Tibial nerve (tissue), 4 donors: ENCODE measurements at regions not wholly inside any gene's neighbourhood (a gene's known extent, or its start where the extent isn't known, plus 50 kb on each side); places are given as distances from the start of the nearest gene placed in this dataset.

Experiments used
- DNase-seq, 2 donors: peaks; one replicate each; pipeline ENCODE4 v3.0.0-alpha.2; 2019; ENCODE audit warnings: low spot score in 2 of 2
- H3K27ac ChIP-seq, 4 donors: fragments of 200-600 bp; sonication (generic) in 3 of 4; one replicate each; pipeline ENCODE4 v1.5.1; 2017 to 2019; ENCODE audit warnings: mild to moderate bottlenecking in 1 of 4
- H3K27me3 ChIP-seq, 2 donors: fragments of 200-600 bp; sonication (generic) in 1 of 2; one replicate each; pipeline versions ENCODE4 v1.5.1 to v1.6.0; 2017 to 2019
- H3K36me3 ChIP-seq, 3 donors: fragments of 200-600 bp; sonication (generic); one replicate each; pipeline ENCODE4 v1.5.1; 2018 to 2019
- H3K4me1 ChIP-seq, 4 donors: fragments of 200-600 bp; sonication (generic) in 3 of 4; one replicate each; pipeline ENCODE4 v1.5.1; 2017 to 2019
- H3K4me3 ChIP-seq, 4 donors: fragments of 200-600 bp; sonication (generic) in 3 of 4; one replicate each; pipeline ENCODE4 v1.5.1; 2017 to 2019; ENCODE audit warnings: mild to moderate bottlenecking in 1 of 4, moderate library complexity in 1 of 4
- H3K9me3 ChIP-seq, 4 donors: fragments of 200-600 bp; sonication (generic) in 3 of 4; one replicate each; pipeline ENCODE4 v1.5.1; 2017 to 2019
- CTCF ChIP-seq, 5 experiments: fragments of 200-600 bp in 3 of 5; fragments of 450-650 bp in 2 of 5; sonication (generic) in 3 of 5; IDR thresholded peaks; one replicate each; pipeline ENCODE4 v1.5.1; 2016 to 2019; ENCODE audit warnings: antibody characterized with exemption in 5 of 5, mild to moderate bottlenecking in 3 of 5, moderate library complexity in 2 of 5
- EP300 ChIP-seq, 2 donors: sonication (generic); formaldehyde crosslinking; IDR thresholded peaks; one replicate each; pipeline ENCODE4 v1.6.1; 2017; ENCODE audit warnings: antibody characterized with exemption in 2 of 2, mild to moderate bottlenecking in 1 of 2
- POLR2A ChIP-seq, 2 donors: fragments of 450-650 bp; IDR thresholded peaks; one replicate each; pipeline ENCODE4 v1.6.1; 2017; ENCODE audit warnings: antibody characterized with exemption in 2 of 2, mild to moderate bottlenecking in 2 of 2, moderate library complexity in 2 of 2
- WGBS, 2 donors: methylation state at CpG; one replicate each; pipeline ENCODE4 v1.1.5; 2018; 5-methylcytosine and 5-hydroxymethylcytosine counted together

DNA sequence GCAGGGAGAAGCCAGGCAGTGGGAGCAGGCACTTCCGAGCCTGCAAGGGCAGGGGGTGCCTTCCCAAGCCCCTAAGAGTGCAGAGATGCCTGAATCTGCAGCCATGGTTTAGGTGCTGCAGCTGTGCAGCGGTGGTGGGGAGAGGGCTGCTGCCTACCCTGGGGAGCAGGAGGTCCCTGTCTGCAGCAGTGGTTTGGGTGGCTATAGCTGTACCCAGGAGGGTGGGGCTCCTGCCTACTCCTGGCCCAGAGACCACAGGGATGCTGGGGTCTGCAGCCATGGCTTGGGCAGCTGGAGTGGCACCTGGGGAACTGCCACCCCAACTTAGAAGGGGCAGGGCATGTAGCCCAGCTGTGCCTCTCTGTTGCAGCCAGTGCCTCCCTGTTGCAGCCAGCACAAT is 488.1 kb upstream of the THBS1 start:
- Histone ChIP-seq H3K27ac (no peak overlapping the region), H3K4me3 (no peak overlapping the region), H3K9me3 (no peaks in the 10 kb centered on the region), H3K27me3 (no peaks in the 10 kb centered on the region), H3K4me1 (peaks cover 0 to 3% (median 0%) of the 10 kb centered on the region in 4 donors), H3K36me3 (no peaks in the 10 kb centered on the region)
- WGBS, 2 donors = no CpG with 5 or more reads among the region's 2 CpGs
- TF ChIP-seq EP300 (IDR thresholded peaks at IDR 0.05) (no peak), POLR2A (IDR thresholded peaks at IDR 0.05) (no peak)
- no peak for DNase-seq

- TF ChIP-seq EP300 (IDR thresholded peaks at IDR 0.05) (no peak), POLR2A (IDR thresholded peaks at IDR 0.05) (no peak), CTCF (IDR thresholded peaks at IDR 0.05) (no peak)
- H3K4me3 ChIP-seq = no peak overlapping the region
- no peaks in the 10 kb centered on the region for H3K27me3 ChIP-seq
- H3K27ac ChIP-seq = no peak overlapping the region
- H3K36me3 ChIP-seq = no peaks in the 10 kb centered on the region
- no peak for DNase-seq
- no peaks in the 10 kb centered on the region for H3K9me3 ChIP-seq
- H3K4me1 ChIP-seq = peaks cover 0 to 3% (median 0%) of the 10 kb centered on the region in 4 donors
Measured at GRCh38 chr15:39094116-39094515, 486.8 kb upstream of the THBS1 start.

DNA sequence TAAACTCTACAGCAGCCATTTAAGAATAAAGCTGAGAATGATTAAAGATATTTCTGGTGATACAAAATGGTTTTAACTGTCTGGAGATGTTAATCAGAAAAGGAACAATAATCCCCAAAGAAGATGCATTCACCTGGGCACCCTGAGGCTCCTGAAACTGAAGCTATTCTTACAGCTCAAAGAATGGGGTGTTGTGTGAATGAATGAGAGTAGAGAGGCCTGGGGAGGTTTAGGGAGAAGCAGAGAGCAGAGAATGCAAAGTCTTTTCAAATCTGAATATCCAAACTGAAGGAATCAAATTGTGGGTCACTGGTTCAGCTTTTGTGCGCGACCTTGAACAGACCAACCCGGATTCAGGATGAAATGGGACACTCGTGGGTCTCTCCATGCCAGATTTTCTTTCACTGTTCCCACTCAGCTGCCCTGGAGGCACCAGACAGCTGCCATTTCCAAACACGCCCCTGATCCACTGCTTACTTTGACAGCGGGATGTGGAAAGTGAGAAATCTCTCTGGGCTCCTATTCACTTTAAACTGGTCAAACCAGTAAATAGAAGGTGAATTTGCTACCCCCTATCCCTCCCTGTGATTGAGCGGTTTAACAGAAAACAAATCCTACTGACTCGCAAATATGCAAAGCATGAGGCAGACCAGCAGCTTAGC is 485.5 kb upstream of the THBS1 start:
- Histone ChIP-seq H3K4me3 (no peak overlapping the region), H3K27me3 (no peaks in the 10 kb centered on the region), H3K9me3 (no peaks in the 10 kb centered on the region), H3K4me1 (peaks cover 0 to 3% (median 0%) of the 10 kb centered on the region in 4 donors), H3K36me3 (no peaks in the 10 kb centered on the region), H3K27ac (no peak overlapping the region)
- 44 to 51% methylated on average over 8 of the region's 8 CpGs for WGBS, 2 donors
- TF ChIP-seq CTCF (IDR thresholded peaks at IDR 0.05) = no peak
- no peak for TF ChIP-seq POLR2A (IDR thresholded peaks at IDR 0.05)
- TF ChIP-seq EP300 (IDR thresholded peaks at IDR 0.05) = no peak
- DNase-seq = no peak

DNA sequence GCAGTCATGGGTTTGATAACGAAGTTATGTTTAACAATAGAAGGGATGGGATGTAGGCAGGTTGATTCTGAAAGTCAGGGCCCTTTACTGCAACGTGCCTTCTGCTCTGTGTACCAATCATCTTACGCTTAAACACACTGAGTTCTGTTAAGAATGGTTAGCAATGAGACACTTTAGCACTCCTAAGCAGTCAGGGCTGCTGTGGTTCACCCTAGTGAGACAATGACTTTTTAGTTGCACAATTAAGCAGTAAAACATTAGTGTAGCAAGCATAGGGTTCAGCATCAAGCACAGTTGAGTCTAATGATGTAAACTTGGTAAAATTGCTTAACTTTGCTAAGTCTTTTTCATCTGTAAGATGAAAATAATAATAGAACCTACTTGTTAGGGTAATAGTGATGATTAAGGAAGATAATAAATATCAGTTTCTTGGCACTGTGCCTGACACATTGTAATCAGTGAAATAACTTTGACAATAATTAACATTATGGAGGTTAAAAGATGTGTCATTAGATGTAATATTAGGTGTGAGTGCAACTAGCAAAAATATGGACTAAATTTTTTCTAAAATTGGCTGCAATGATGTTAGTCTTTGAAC is 484.2 kb upstream of the THBS1 start:
- no peak overlapping the region for H3K4me3 ChIP-seq
- no peaks in the 10 kb centered on the region for H3K36me3 ChIP-seq
- no peaks in the 10 kb centered on the region for H3K9me3 ChIP-seq
- H3K27me3 ChIP-seq = no peaks in the 10 kb centered on the region
- 79 to 83% methylated on average over 3 of the region's 3 CpGs for WGBS, 2 donors
- no peak overlapping the region for H3K27ac ChIP-seq
- DNase-seq = no peak
- TF ChIP-seq EP300 (IDR thresholded peaks at IDR 0.05) (no peak), POLR2A (IDR thresholded peaks at IDR 0.05) (no peak), CTCF (IDR thresholded peaks at IDR 0.05) (no peak)
- H3K4me1 ChIP-seq = peaks cover 0 to 3% (median 0%) of the 10 kb centered on the region in 4 donors

- no peak for TF ChIP-seq CTCF (IDR thresholded peaks at IDR 0.05)
- no peak for DNase-seq
- H3K4me1 ChIP-seq = peaks cover 0 to 3% (median 0%) of the 10 kb centered on the region in 4 donors
- H3K27ac ChIP-seq = no peak overlapping the region
- H3K36me3 ChIP-seq = no peaks in the 10 kb centered on the region
- no peaks in the 10 kb centered on the region for H3K27me3 ChIP-seq
- WGBS, 2 donors = 70 to 71% methylated on average over 2 of the region's 2 CpGs
- no peak overlapping the region for H3K4me3 ChIP-seq
- H3K9me3 ChIP-seq = no peaks in the 10 kb centered on the region
Measured at GRCh38 chr15:39099524-39099923, 481.4 kb upstream of the THBS1 start.
